ENCODE measurements at regions not wholly inside any gene's neighbourhood (a gene's known extent, or its start where the extent isn't known, plus 50 kb on each side); places are given as distances from the start of the nearest gene placed in this dataset.

DNA sequence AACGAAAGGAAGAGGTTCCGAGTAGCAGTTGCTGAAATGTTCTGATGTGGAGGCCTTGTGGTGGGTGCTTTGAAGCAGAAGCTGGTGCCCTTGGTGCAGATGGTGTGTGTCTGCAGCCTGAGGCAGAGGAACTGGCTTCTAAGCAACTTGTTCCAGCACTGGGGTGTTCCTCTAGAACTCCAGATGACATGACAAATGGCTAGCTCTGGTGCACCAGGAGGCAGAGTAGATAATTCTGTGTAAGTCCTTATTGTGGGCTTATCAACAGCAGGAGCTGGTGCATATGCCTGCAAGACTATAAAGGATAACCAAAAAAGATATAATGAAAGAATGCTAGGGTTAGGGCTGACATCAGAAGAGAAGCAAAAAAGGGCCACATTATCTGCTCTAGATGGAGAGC is 76.5 kb downstream of the ARL5B start:
- Histone ChIP-seq H3K4me3 (ENCODE audit: low read depth, low read length) (no peak overlapping the region), H3K27ac (ENCODE audit: low read depth, low read length) (no peak overlapping the region), H3K9ac (ENCODE audit: low read depth, low read length) (no peak overlapping the region), H3K9me3 (ENCODE audit: control insufficient read depth, insufficient read depth, low read length) (no peaks in the 10 kb centered on the region; the same call in 1 of the 2 replicates), H3K36me3 (ENCODE audit: control insufficient read depth, insufficient read depth, low read length) (no peaks in the 10 kb centered on the region), H3K27me3 (ENCODE audit: control insufficient read depth, insufficient read depth, low read length) (no peaks in the 10 kb centered on the region), H3K4me1 (ENCODE audit: control insufficient read depth, insufficient read depth, low read length) (no peaks in the 10 kb centered on the region)

DNA sequence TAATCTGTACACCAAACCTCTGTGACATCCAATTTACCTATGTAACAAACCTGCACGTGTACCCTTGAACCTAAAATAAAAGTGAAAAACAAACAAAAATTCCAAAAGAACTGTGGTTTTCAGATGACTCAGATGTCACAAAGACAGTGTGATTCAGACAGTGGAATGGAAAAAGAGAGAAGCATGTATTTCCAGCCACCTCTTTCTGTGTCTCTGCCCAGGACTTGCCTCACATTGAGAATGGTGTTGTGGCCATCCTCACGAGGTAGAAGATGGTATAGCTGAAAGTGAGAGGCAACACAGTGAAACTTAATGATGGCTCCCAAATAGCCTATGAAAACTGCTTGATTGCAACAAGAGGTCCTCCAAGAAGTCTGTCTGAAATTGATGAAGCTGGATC is 78.0 kb downstream of the ARL5B start:
- Histone ChIP-seq H3K9ac (ENCODE audit: low read depth, low read length) (no peak overlapping the region), H3K36me3 (ENCODE audit: control insufficient read depth, insufficient read depth, low read length) (no peaks in the 10 kb centered on the region), H3K27me3 (ENCODE audit: control insufficient read depth, insufficient read depth, low read length) (no peaks in the 10 kb centered on the region), H3K27ac (ENCODE audit: low read depth, low read length) (no peak overlapping the region), H3K9me3 (ENCODE audit: control insufficient read depth, insufficient read depth, low read length) (peaks cover 13% of the 10 kb centered on the region), H3K4me1 (ENCODE audit: control insufficient read depth, insufficient read depth, low read length) (no peaks in the 10 kb centered on the region), H3K4me3 (ENCODE audit: low read depth, low read length) (no peak overlapping the region)

DNA sequence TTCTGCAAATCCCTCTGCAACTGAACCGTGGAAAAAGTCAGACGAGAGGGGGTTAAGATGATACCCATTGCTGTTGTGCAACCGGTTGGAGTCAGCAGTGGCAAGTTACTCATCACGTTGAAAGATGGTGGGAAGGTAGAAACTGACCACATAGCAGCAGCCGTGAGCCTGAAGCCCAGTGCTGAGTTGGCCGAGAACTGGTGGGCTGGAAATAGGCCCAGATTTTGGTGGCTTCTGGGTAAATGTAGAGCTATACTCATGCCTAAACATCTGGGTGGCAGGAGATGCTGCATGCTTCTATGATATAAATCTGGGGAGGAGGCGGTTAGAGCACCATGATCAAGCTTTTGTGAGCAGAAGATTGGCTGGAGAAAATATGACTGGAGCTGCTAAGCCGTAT is 78.6 kb downstream of the ARL5B start:
- Histone ChIP-seq H3K9me3 (ENCODE audit: control insufficient read depth, insufficient read depth, low read length) (peaks cover 14% of the 10 kb centered on the region), H3K9ac (ENCODE audit: low read depth, low read length) (no peak overlapping the region), H3K27ac (ENCODE audit: low read depth, low read length) (no peak overlapping the region), H3K4me3 (ENCODE audit: low read depth, low read length) (no peak overlapping the region), H3K4me1 (ENCODE audit: control insufficient read depth, insufficient read depth, low read length) (no peaks in the 10 kb centered on the region), H3K36me3 (ENCODE audit: control insufficient read depth, insufficient read depth, low read length) (no peaks in the 10 kb centered on the region), H3K27me3 (ENCODE audit: control insufficient read depth, insufficient read depth, low read length) (no peaks in the 10 kb centered on the region)

DNA sequence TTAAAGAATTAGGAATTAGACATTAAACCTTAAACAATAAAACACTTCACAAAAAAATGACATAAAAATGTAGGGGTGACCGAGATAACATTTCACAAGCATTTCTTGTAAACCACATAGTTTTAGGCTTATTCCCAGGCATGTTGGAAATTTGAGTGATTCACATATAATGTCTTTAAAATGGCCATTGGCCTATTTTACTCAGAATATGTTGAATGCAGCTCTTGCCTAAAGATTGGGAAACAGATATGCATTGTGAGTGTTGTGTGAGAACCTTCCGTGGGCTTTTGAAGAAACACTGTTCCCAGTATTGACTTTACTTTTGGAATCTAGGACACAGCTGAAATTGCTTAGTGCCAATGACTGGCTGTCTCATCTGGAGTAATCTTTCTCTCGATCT is 79.6 kb downstream of the ARL5B start:
- no peak overlapping the region for H3K9ac ChIP-seq (ENCODE audit: low read depth, low read length)
- no peaks in the 10 kb centered on the region for H3K36me3 ChIP-seq (ENCODE audit: control insufficient read depth, insufficient read depth, low read length)
- H3K4me1 ChIP-seq (ENCODE audit: control insufficient read depth, insufficient read depth, low read length), result no peaks in the 10 kb centered on the region
- no peak overlapping the region for H3K4me3 ChIP-seq (ENCODE audit: low read depth, low read length)
- peaks cover 18% of the 10 kb centered on the region for H3K9me3 ChIP-seq (ENCODE audit: control insufficient read depth, insufficient read depth, low read length)
- H3K27me3 ChIP-seq (ENCODE audit: control insufficient read depth, insufficient read depth, low read length), result no peaks in the 10 kb centered on the region
- H3K27ac ChIP-seq (ENCODE audit: low read depth, low read length), result no peak overlapping the region

DNA sequence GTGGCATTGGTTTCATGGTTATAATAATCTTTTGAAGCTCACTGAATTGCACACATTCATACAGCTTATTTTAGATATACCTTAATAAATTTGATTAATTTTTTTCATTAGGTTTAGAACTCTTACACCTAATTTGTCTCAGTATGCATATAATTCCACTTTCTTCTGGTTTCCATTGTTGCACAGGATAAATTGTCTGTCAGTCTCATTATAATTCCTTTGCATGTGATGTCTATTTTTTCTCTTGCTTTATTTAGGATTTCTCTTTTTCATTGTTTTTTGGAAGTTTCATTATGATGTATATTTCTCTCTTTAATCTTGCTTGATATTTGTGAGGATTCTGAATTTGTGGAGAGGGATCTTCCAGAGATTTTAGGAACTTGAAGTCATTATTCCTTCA is 84.7 kb downstream of the ARL5B start:
- Histone ChIP-seq H3K9me3 (ENCODE audit: control insufficient read depth, insufficient read depth, low read length) (peaks cover 24% of the 10 kb centered on the region), H3K27ac (ENCODE audit: low read depth, low read length) (no peak overlapping the region), H3K36me3 (ENCODE audit: control insufficient read depth, insufficient read depth, low read length) (no peaks in the 10 kb centered on the region), H3K4me1 (ENCODE audit: control insufficient read depth, insufficient read depth, low read length) (no peaks in the 10 kb centered on the region), H3K27me3 (ENCODE audit: control insufficient read depth, insufficient read depth, low read length) (no peaks in the 10 kb centered on the region), H3K9ac (ENCODE audit: low read depth, low read length) (no peak overlapping the region), H3K4me3 (ENCODE audit: low read depth, low read length) (no peak overlapping the region)

DNA sequence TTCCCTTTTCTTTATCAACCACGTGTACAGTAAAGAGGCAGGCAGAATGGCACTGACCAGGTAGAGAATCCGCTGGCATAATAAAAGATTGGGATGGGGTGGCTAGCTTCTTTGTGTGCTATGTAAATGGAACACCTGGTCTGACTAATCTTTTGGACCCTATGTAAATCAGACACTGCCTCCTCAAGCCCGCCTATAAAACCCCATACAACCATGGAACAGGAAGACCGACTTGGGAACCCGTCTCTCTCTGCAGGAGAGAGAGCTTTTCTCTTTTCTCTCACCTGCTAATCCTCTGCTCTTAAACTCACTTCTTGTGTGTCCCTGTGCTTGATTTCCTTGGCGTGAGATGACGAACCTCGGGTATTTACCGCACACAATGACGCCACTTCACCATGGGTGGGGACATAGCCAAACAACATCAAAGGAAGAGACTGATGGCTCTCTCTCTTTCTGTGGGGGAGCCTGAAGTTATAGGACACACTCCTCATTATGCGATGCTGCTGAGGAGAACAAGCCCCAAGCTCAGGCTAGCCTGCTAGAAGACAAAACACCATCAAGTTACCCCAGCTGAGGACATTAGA is 94.2 kb downstream of the ARL5B start:
- 0 out of 2 replicates have a peak overlapping the region, but pooled peaks have one; percentile 15 for H3K4me3 ChIP-seq (ENCODE audit: low read depth, low read length)
- H3K27ac ChIP-seq (ENCODE audit: low read depth, low read length), result peak overlapping the region; percentile 83
- no peaks in the 10 kb centered on the region for H3K27me3 ChIP-seq (ENCODE audit: control insufficient read depth, insufficient read depth, low read length)

DNA sequence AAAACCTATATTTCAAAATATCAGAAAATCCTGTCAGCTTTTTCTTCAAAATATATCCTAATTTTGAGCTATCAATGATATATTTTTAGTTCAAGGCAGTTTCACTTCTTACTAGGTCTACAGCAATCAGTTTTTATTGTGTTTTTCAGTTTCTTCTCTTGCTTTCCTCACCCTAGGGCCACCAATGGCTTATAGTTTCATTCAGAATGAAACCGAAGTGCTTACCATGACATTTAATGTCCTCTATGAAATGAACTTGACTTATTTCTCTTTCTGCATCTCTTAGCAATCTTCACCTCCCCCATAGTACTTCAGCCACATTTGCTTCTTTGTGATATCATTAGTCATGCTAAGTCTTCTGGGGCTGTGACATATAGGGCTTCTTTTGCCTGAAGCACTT is 100.3 kb downstream of the ARL5B start:
- Histone ChIP-seq H3K36me3 (ENCODE audit: control insufficient read depth, insufficient read depth, low read length) (no peaks in the 10 kb centered on the region), H3K9me3 (ENCODE audit: control insufficient read depth, insufficient read depth, low read length) (no peaks in the 10 kb centered on the region), H3K27ac (ENCODE audit: low read depth, low read length) (no peak overlapping the region), H3K27me3 (ENCODE audit: control insufficient read depth, insufficient read depth, low read length) (no peaks in the 10 kb centered on the region), H3K4me3 (ENCODE audit: low read depth, low read length) (no peak overlapping the region), H3K4me1 (ENCODE audit: control insufficient read depth, insufficient read depth, low read length) (0 out of 2 replicates have a peak, but pooled peaks cover 4% of the 10 kb centered on the region), H3K9ac (ENCODE audit: low read depth, low read length) (no peak overlapping the region)

More for the DNA sequence above, 94.2 kb downstream of the ARL5B start:
- Histone ChIP-seq H3K9ac (ENCODE audit: low read depth, low read length) (peak overlapping the region; percentile 56; the same call in 1 of the 2 replicates), H3K9me3 (ENCODE audit: control insufficient read depth, insufficient read depth, low read length) (no peaks in the 10 kb centered on the region), H3K36me3 (ENCODE audit: control insufficient read depth, insufficient read depth, low read length) (no peaks in the 10 kb centered on the region), H3K4me1 (ENCODE audit: control insufficient read depth, insufficient read depth, low read length) (peaks cover 15% of the 10 kb centered on the region)

DNA sequence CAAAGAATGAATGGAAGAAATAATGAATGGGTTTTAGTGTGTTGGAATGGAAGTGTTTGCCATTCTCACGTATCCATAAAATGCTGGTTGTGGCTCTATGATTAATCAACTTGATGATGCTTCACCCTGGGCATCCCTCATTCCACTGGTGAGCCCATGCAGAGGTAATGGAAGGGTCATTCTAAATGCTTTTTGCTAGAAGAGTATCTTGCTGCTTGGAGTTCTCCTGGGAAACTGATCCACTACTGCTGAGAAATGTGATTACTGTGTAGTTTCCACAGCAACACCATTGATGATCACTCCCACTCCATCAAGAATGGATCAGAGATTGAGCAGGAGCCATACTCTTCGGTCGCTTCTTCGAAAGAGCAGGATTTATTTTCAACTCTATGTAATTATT is 101.6 kb downstream of the ARL5B start:
- no peak overlapping the region for H3K27ac ChIP-seq (ENCODE audit: low read depth, low read length)
- no peaks in the 10 kb centered on the region for H3K9me3 ChIP-seq (ENCODE audit: control insufficient read depth, insufficient read depth, low read length)
- H3K4me3 ChIP-seq (ENCODE audit: low read depth, low read length), result no peak overlapping the region
- H3K9ac ChIP-seq (ENCODE audit: low read depth, low read length), result no peak overlapping the region
- no peaks in the 10 kb centered on the region for H3K36me3 ChIP-seq (ENCODE audit: control insufficient read depth, insufficient read depth, low read length)
- H3K4me1 ChIP-seq (ENCODE audit: control insufficient read depth, insufficient read depth, low read length), result 0 out of 2 replicates have a peak, but pooled peaks cover 4% of the 10 kb centered on the region
- no peaks in the 10 kb centered on the region for H3K27me3 ChIP-seq (ENCODE audit: control insufficient read depth, insufficient read depth, low read length)

DNA sequence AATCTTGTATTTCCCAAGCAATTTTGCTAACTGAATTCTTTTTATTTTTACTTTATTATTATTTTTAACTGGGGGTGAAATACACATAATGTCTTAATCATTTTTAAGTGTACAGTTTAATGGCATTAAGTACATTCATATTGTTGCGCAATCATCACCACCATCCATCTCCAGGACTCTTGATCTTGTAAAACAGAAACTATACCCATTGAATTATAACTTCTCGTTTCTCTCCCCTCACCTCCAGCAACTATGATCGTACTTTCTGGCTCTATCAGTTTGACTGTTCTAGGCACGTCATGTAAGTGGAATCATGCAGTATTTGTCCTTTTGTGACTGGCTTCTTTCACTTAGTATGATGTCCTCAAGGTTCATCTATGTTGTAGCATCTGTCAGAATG is 108.8 kb downstream of the ARL5B start:
- H3K4me3 ChIP-seq (ENCODE audit: low read depth, low read length), result no peak overlapping the region
- no peak overlapping the region for H3K27ac ChIP-seq (ENCODE audit: low read depth, low read length)
- no peaks in the 10 kb centered on the region for H3K4me1 ChIP-seq (ENCODE audit: control insufficient read depth, insufficient read depth, low read length)
- H3K36me3 ChIP-seq (ENCODE audit: control insufficient read depth, insufficient read depth, low read length), result no peaks in the 10 kb centered on the region
- H3K9me3 ChIP-seq (ENCODE audit: control insufficient read depth, insufficient read depth, low read length), result no peaks in the 10 kb centered on the region
- H3K27me3 ChIP-seq (ENCODE audit: control insufficient read depth, insufficient read depth, low read length), result no peaks in the 10 kb centered on the region
- no peak overlapping the region for H3K9ac ChIP-seq (ENCODE audit: low read depth, low read length)

DNA sequence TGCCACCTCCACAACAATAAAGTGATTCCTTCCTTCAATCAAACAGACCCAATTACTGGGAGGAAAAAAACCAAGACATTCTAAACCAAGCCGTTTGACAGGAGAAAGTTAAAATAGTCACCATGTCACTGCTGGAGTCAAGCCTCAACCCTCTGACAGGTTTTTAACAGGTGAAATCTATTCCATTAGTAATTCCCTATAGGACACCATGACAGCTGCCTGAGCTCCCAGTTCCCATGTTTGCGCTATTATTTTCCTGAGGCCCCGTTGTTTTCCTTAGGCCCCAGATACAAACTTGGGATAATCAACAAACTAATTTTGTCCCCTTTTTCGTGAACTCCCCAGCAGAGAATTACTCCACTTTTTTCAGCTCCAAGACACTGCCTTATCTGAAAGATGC is 113.9 kb downstream of the ARL5B start:
- H3K27ac ChIP-seq (ENCODE audit: low read depth, low read length), result no peak overlapping the region
- no peaks in the 10 kb centered on the region for H3K27me3 ChIP-seq (ENCODE audit: control insufficient read depth, insufficient read depth, low read length)
- no peak overlapping the region for H3K4me3 ChIP-seq (ENCODE audit: low read depth, low read length)
- no peaks in the 10 kb centered on the region for H3K9me3 ChIP-seq (ENCODE audit: control insufficient read depth, insufficient read depth, low read length)
- H3K36me3 ChIP-seq (ENCODE audit: control insufficient read depth, insufficient read depth, low read length), result no peaks in the 10 kb centered on the region
- H3K9ac ChIP-seq (ENCODE audit: low read depth, low read length), result no peak overlapping the region
- no peaks in the 10 kb centered on the region for H3K4me1 ChIP-seq (ENCODE audit: control insufficient read depth, insufficient read depth, low read length)

DNA sequence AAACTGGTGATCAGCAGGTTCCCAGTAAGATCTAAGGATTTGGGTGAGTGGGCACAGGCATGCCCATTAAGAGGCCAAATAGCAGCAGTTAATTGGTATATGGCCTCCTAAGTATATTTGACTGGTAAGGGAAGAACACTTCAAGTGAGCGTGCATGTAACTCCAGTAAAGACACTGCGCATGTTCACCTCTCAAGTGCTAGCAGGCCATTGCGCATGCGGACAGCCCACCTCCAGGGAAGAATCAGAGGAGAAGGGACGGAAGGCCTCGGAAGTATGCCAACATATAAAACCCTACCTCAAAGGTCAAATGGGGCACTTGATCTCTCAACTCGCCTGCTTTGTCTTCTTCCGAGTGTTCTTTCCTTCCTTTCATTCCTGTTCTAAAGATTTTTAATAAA is 118.0 kb downstream of the ARL5B start:
- Histone ChIP-seq H3K27ac (ENCODE audit: low read depth, low read length) (no peak overlapping the region), H3K9me3 (ENCODE audit: control insufficient read depth, insufficient read depth, low read length) (no peaks in the 10 kb centered on the region), H3K36me3 (ENCODE audit: control insufficient read depth, insufficient read depth, low read length) (no peaks in the 10 kb centered on the region), H3K27me3 (ENCODE audit: control insufficient read depth, insufficient read depth, low read length) (no peaks in the 10 kb centered on the region), H3K4me1 (ENCODE audit: control insufficient read depth, insufficient read depth, low read length) (no peaks in the 10 kb centered on the region), H3K4me3 (ENCODE audit: low read depth, low read length) (no peak overlapping the region), H3K9ac (ENCODE audit: low read depth, low read length) (no peak overlapping the region)

Measured in HUES48 (cell line).